ENCODE measurements at regions not wholly inside any gene's neighbourhood (a gene's known extent, or its start where the extent isn't known, plus 50 kb on each side); places are given as distances from the start of the nearest gene placed in this dataset.

GRCh38 chr1:82944822-82945221 is 1054.1 kb downstream of the TTLL7 start:
- Histone ChIP-seq H3K27ac (replicated peaks) (no peak overlapping the region), H3K27me3 (ENCODE audit: low read depth) (no peaks in the 10 kb centered on the region), H3K9me3 (replicated peaks) (no peaks in the 10 kb centered on the region), H3K4me1 (no peaks in the 10 kb centered on the region), H3K36me3 (no peaks in the 10 kb centered on the region), H3K4me3 (no peak overlapping the region)
- intact Hi-C loops (cut with micrococcal nuclease), result no loop called here
- no peak for TF ChIP-seq CTCF (IDR thresholded peaks at IDR 0.05; ENCODE audit: borderline replicate concordance)
- no peak for DNase-seq

- DNase-seq, result no peak
- Histone ChIP-seq H3K4me1 (peaks cover 12% of the 10 kb centered on the region), H3K9me3 (replicated peaks) (peaks cover 20% of the 10 kb centered on the region), H3K27ac (replicated peaks) (no peak overlapping the region), H3K36me3 (no peaks in the 10 kb centered on the region), H3K27me3 (ENCODE audit: low read depth) (no peaks in the 10 kb centered on the region), H3K4me3 (no peak overlapping the region)
- intact Hi-C loops (cut with micrococcal nuclease), result no loop called here
- no peak for TF ChIP-seq CTCF (IDR thresholded peaks at IDR 0.05; ENCODE audit: borderline replicate concordance)
Measured at GRCh38 chr1:82934074-82934473, 1064.9 kb downstream of the TTLL7 start.

- no peak overlapping the region for H3K27ac ChIP-seq (replicated peaks)
- intact Hi-C loops (cut with micrococcal nuclease), result no loop called here
- no peaks in the 10 kb centered on the region for H3K36me3 ChIP-seq
- H3K4me1 ChIP-seq, result peaks cover 12% of the 10 kb centered on the region
- DNase-seq, result no peak
- no peaks in the 10 kb centered on the region for H3K27me3 ChIP-seq (ENCODE audit: low read depth)
- no peak overlapping the region for H3K4me3 ChIP-seq
- H3K9me3 ChIP-seq (replicated peaks), result peaks cover 18% of the 10 kb centered on the region
- TF ChIP-seq CTCF (IDR thresholded peaks at IDR 0.05; ENCODE audit: borderline replicate concordance), result no peak
Measured at GRCh38 chr1:82932727-82933126, 1066.2 kb downstream of the TTLL7 start.

- Histone ChIP-seq H3K4me1 (peaks cover 12% of the 10 kb centered on the region), H3K27ac (replicated peaks) (no peak overlapping the region), H3K4me3 (no peak overlapping the region), H3K36me3 (no peaks in the 10 kb centered on the region), H3K27me3 (ENCODE audit: low read depth) (no peaks in the 10 kb centered on the region), H3K9me3 (replicated peaks) (peaks cover 15% of the 10 kb centered on the region)
- DNase-seq, result no peak
- no peak for TF ChIP-seq CTCF (IDR thresholded peaks at IDR 0.05; ENCODE audit: borderline replicate concordance)
- intact Hi-C loops (cut with micrococcal nuclease), result no loop called here
Measured at GRCh38 chr1:82932207-82932606, 1066.7 kb downstream of the TTLL7 start.

- peaks cover 12% of the 10 kb centered on the region for H3K4me1 ChIP-seq
- no peak for DNase-seq
- peaks cover 4% of the 10 kb centered on the region for H3K9me3 ChIP-seq (replicated peaks)
- no peaks in the 10 kb centered on the region for H3K27me3 ChIP-seq (ENCODE audit: low read depth)
- intact Hi-C loops (cut with micrococcal nuclease), result no loop called here
- H3K4me3 ChIP-seq, result no peak overlapping the region
- no peak overlapping the region for H3K27ac ChIP-seq (replicated peaks)
- TF ChIP-seq CTCF (IDR thresholded peaks at IDR 0.05; ENCODE audit: borderline replicate concordance), result no peak
- no peaks in the 10 kb centered on the region for H3K36me3 ChIP-seq
Measured at GRCh38 chr1:82931006-82931405, 1067.9 kb downstream of the TTLL7 start.

GRCh38 chr1:82927753-82928152 is 1071.2 kb downstream of the TTLL7 start:
- H3K36me3 ChIP-seq, result no peaks in the 10 kb centered on the region
- no peaks in the 10 kb centered on the region for H3K9me3 ChIP-seq (replicated peaks)
- H3K4me3 ChIP-seq, result no peak overlapping the region
- H3K4me1 ChIP-seq, result peaks cover 12% of the 10 kb centered on the region
- intact Hi-C loops (cut with micrococcal nuclease), result no loop called here
- H3K27me3 ChIP-seq (ENCODE audit: low read depth), result no peaks in the 10 kb centered on the region
- TF ChIP-seq CTCF (IDR thresholded peaks at IDR 0.05; ENCODE audit: borderline replicate concordance), result no peak
- no peak overlapping the region for H3K27ac ChIP-seq (replicated peaks)
- DNase-seq, result no peak

Measured in left ventricle myocardium inferior (tissue), 1 donor.